GM12878 (cell line): ENCODE measurements at regions not wholly inside any gene's neighbourhood (a gene's known extent, or its start where the extent isn't known, plus 50 kb on each side); places are given as distances from the start of the nearest gene placed in this dataset.

Experiments
- BACH1 ChIP-seq: fragments of 450-650 bp; IDR thresholded peaks from 2 replicates; pipeline ENCODE4 v1.6.1; 2017; ENCODE audit warnings: mild to moderate bottlenecking, borderline replicate concordance
- CBX5 ChIP-seq: sonication (generic); IDR thresholded peaks from 2 replicates; pipeline ENCODE4 v1.6.1; 2016; ENCODE audit warnings: low read depth, moderate library complexity, mild to moderate bottlenecking, inconsistent platforms
- CHD4 ChIP-seq: fragments of 200-600 bp; sonication (generic); IDR thresholded peaks from 2 replicates; pipeline ENCODE4 v1.6.1; 2016; ENCODE audit warnings: mild to moderate bottlenecking
- EGR1 ChIP-seq, 2 experiments: IDR thresholded peaks; 1 replicate in 1 of 2; 2 replicates in 1 of 2; pipeline ENCODE4 v1.6.1; 2011 to 2012; ENCODE audit warnings: low read depth in 2 of 2, low read length in 2 of 2, borderline replicate concordance in 1 of 2, mild to moderate bottlenecking in 1 of 2, moderate library complexity in 1 of 2
- KDM1A ChIP-seq: fragments of 200-600 bp; sonication (generic); IDR thresholded peaks from 2 replicates; pipeline ENCODE4 v1.6.1; 2016; ENCODE audit warnings: borderline replicate concordance
- MXI1 ChIP-seq: fragments of 150-350 bp; IDR thresholded peaks from 2 replicates; pipeline ENCODE4 v1.6.1; 2011; ENCODE audit warnings: low read depth, mild to moderate bottlenecking, inconsistent platforms, low read length, improper control_type of control experiment
- POLR2A ChIP-seq: IDR thresholded peaks from 2 replicates; pipeline ENCODE4 v1.6.1; 2011; ENCODE audit warnings: low read depth, mild to moderate bottlenecking, low read length
- RELA ChIP-seq: fragments of 450-650 bp; IDR thresholded peaks from 2 replicates; pipeline ENCODE4 v1.8.0; 2014; ENCODE audit warnings: borderline replicate concordance; ENCODE audit not compliant: partially characterized antibody
- SMARCA5 ChIP-seq: fragments of 450-650 bp; IDR thresholded peaks from 2 replicates; pipeline ENCODE4 v1.6.1; 2017; ENCODE audit warnings: mild to moderate bottlenecking
- TARDBP ChIP-seq: IDR thresholded peaks from 2 replicates; pipeline ENCODE4 v1.6.1; 2016; ENCODE audit warnings: borderline replicate concordance
- TBL1XR1 ChIP-seq: IDR thresholded peaks from 2 replicates; pipeline ENCODE4 v1.6.1; 2012; ENCODE audit warnings: low read depth, low read length, improper control_type of control experiment
- TF ChIP-seq, protein P1 (sequence below), 3 experiments: IDR thresholded peaks in 2 of 3; conservative IDR thresholded peaks in 1 of 3; 2 replicates each; pipeline ENCODE4 v1.5.1; 2011; ENCODE audit warnings: low read depth in 3 of 3, low read length in 3 of 3, mild to moderate bottlenecking in 3 of 3, control low read depth in 2 of 3, moderate library complexity in 2 of 3, inconsistent platforms in 1 of 3, mixed read lengths in 1 of 3; ENCODE audit not compliant: control insufficient read depth in 2 of 3, insufficient read depth in 1 of 3; ENCODE audit errors: extremely low read depth in 1 of 3

DNA sequence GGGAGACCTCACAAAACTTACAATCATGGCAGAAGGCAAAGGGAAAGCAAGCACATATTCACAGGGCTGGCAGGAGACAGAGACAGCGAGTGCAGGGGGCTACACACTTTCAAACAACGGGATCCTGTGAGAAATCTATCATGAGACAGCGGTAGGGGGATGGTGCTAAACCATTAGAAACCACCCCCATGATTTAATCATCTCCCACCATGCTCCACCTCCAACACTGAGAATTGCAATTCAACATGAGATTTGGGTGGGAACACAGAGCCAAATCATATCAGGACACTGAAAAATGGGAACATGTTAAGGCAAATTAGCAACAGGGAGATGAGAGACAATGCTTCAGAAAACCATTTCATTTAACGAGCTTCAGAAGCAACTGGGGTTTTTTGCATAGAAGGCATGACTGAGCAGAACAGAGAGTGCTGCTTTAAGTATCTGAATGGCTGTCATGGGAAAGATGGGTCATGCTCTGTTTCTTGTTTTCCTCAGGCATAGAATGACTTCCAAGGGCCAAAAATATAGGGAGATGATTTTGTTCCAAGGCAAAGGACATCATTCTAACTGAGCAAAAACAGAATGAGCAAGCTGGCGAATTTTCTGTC is 100.8 kb upstream of the MAP2 start:
- TF ChIP-seq, protein P1, sequence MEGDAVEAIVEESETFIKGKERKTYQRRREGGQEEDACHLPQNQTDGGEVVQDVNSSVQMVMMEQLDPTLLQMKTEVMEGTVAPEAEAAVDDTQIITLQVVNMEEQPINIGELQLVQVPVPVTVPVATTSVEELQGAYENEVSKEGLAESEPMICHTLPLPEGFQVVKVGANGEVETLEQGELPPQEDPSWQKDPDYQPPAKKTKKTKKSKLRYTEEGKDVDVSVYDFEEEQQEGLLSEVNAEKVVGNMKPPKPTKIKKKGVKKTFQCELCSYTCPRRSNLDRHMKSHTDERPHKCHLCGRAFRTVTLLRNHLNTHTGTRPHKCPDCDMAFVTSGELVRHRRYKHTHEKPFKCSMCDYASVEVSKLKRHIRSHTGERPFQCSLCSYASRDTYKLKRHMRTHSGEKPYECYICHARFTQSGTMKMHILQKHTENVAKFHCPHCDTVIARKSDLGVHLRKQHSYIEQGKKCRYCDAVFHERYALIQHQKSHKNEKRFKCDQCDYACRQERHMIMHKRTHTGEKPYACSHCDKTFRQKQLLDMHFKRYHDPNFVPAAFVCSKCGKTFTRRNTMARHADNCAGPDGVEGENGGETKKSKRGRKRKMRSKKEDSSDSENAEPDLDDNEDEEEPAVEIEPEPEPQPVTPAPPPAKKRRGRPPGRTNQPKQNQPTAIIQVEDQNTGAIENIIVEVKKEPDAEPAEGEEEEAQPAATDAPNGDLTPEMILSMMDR (IDR thresholded peaks at IDR 0.05 in 2 of 3, conservative IDR thresholded peaks at IDR 0.05 in 1 of 3; ENCODE audit: control insufficient read depth in 2 of 3, extremely low read depth in 1 of 3, insufficient read depth in 1 of 3, low read depth in 3 of 3, low read length in 3 of 3): no peak
- TF ChIP-seq CHD4 (no peak), POLR2A (no peak), TBL1XR1 (no peak), MXI1 (no peak), KDM1A (no peak), SMARCA5 (no peak), CBX5 (no peak), EGR1 (IDR thresholded peaks at IDR 0.05; ENCODE audit: borderline replicate concordance in 1 of 2, low read depth in 2 of 2, low read length in 2 of 2) (no peak), BACH1 (no peak), RELA (no peak), TARDBP (no peak)
